GM18951 (cell line): ENCODE measurements at regions not wholly inside any gene's neighbourhood (a gene's known extent, or its start where the extent isn't known, plus 50 kb on each side); places are given as distances from the start of the nearest gene placed in this dataset.

Source experiments
- POLR2A ChIP-seq: IDR thresholded peaks from 4 replicates; pipeline ENCODE4 v1.6.1; 2011; ENCODE audit warnings: mild to moderate bottlenecking; ENCODE audit not compliant: insufficient read length, insufficient read depth; ENCODE audit errors: extremely low read depth
- in situ Hi-C: fragments of 300-500 bp; cut with MboI; formaldehyde crosslinking; loops from one replicate; pipeline ENCODE4 v1.12.0; 2022; ENCODE audit warnings: low sequenced_read_pairs, mixed read lengths, inconsistent platforms; ENCODE audit not compliant: unreplicated experiment

GRCh38 chr14:26941521-26941920 is 343.7 kb upstream of the NOVA1 start:
- no peak for TF ChIP-seq POLR2A
- in situ Hi-C loops: no loop called here

- no peak for TF ChIP-seq POLR2A
- in situ Hi-C loops: no loop called here
These were observed 349.4 kb upstream of the NOVA1 start for GRCh38 chr14:26947265-26947664.

GRCh38 chr14:26959437-26959836 is 361.6 kb upstream of the NOVA1 start:
- no peak for TF ChIP-seq POLR2A
- in situ Hi-C loops: no loop called here

GRCh38 chr14:26959972-26960660 is 362.3 kb upstream of the NOVA1 start:
- TF ChIP-seq POLR2A: no peak
- in situ Hi-C loops: no loop called here

GRCh38 chr14:26963711-26964110 is 365.9 kb upstream of the NOVA1 start:
- TF ChIP-seq POLR2A: no peak
- in situ Hi-C loops: no loop called here

GRCh38 chr14:26965490-26965889 is 367.7 kb upstream of the NOVA1 start:
- in situ Hi-C loops: no loop called here
- TF ChIP-seq POLR2A: no peak

- TF ChIP-seq POLR2A: no peak
- in situ Hi-C loops: no loop called here
These were observed 369.1 kb upstream of the NOVA1 start for GRCh38 chr14:26966908-26967307.

- TF ChIP-seq POLR2A: no peak
- in situ Hi-C loops: no loop called here
These were observed 377.1 kb upstream of the NOVA1 start for GRCh38 chr14:26974965-26975364.

GRCh38 chr14:26982071-26982470 is 384.2 kb upstream of the NOVA1 start:
- TF ChIP-seq POLR2A: no peak
- in situ Hi-C loops: no loop called here

GRCh38 chr14:26984311-26985177 is 386.7 kb upstream of the NOVA1 start:
- no peak for TF ChIP-seq POLR2A
- in situ Hi-C loops: no loop called here

GRCh38 chr14:26987744-26988363 is 390.0 kb upstream of the NOVA1 start:
- in situ Hi-C loops: no loop called here
- no peak for TF ChIP-seq POLR2A

GRCh38 chr14:26990946-26991345 is 393.1 kb upstream of the NOVA1 start:
- TF ChIP-seq POLR2A: no peak
- in situ Hi-C loops: no loop called here

- no peak for TF ChIP-seq POLR2A
- in situ Hi-C loops: no loop called here
These were observed 394.7 kb upstream of the NOVA1 start for GRCh38 chr14:26992403-26993115.
